Activated CD4-positive, alpha-beta T cell treated with anti-CD3 and anti-CD28 coated beads for 4 hours (primary cell): ENCODE measurements at regions not wholly inside any gene's neighbourhood (a gene's known extent, or its start where the extent isn't known, plus 50 kb on each side); places are given as distances from the start of the nearest gene placed in this dataset.

ENCODE experiments used
- DNase-seq, 2 donors: peaks; one replicate each; pipeline ENCODE4 v3.0.0-alpha.2; 2020

DNA sequence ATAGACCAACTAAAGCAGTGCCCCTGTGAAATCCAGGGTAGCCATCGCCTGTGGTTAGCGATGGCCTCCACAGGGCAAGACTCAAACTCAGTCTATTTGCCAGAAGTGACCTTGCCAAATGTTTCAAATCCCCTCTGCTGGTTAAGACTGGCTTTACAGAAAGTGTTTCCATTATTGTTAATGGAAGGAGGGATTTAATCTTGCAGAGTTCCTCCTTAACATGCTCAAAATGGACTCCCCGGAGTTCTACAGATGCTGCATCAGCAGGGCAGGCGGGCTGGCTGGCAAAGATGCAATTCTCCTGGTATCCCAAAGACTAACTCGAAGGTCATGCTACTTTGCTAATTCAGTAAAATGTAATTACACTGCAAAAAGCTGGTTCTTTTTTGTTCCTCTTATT, 313.0 kb upstream of the SLC7A11 start:
- DNase-seq = no peak

DNA sequence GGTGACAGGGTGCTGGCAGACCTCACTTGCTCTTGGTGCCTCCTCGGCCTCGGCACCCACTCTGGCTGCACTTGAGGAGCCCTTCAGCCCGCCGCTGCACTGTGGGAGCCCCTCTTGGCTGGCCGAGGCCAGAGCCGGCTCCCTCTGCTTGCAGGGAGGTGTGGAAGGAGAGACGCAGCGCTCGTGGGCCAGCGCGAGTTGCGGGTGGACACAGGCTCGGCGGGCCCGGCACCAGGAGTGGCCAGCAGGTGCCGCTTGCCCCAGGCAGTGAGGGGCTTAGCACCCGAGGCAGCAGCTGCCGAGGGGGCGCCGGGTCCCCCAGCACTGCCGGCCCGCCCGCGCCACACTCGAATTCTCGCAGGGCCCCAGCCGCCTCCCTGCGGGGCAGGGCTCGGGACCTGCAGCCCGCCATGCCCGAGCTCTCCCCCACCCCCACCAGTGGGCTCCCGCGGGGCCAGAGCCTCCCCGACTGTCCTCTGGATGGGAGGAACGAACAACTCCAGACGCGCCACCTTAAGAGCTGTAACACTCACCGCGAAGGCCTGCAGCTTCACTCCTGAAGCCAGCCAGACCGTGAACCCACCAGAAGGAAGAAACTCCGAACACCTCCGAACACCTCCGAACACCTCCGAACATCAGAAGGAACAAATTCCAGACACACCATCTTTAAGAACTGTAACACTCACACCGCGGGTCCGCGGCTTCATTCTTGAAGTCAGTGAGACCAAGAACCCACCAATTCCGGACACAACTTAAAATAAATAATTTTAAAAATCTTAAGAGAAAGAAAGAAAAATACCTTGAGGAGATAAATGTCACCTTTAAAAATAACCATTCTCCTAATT, 311.1 kb upstream of the SLC7A11 start:
- no peak for DNase-seq

DNA sequence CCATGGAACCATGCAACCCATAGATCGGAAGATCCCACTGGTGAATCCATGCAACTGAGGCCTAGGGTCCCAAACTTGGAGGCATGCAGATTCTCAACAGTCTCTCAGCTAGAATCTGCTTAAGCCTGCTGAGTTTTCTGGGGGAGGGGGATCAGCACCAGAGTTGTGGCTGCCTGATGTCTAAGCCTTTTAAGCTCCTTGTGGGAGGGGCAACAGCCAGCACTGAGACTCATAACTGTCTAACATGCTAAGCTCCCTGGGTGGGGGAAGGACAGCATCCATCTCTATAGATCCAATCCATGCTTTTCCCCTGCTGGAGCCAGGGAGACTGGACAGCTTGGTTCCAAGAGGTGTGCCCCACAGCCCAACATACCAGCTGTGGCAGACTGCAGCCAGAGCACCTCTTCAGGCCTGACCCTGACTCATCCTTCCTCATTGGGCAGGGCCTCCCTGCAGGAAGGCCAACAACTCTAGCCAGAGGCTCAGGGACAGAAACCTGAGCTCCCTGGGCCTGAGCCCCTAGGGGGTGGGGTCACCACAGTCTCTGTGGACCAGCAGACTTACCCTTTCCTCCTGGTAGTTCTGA, 300.1 kb upstream of the SLC7A11 start:
- no peak for DNase-seq

DNA sequence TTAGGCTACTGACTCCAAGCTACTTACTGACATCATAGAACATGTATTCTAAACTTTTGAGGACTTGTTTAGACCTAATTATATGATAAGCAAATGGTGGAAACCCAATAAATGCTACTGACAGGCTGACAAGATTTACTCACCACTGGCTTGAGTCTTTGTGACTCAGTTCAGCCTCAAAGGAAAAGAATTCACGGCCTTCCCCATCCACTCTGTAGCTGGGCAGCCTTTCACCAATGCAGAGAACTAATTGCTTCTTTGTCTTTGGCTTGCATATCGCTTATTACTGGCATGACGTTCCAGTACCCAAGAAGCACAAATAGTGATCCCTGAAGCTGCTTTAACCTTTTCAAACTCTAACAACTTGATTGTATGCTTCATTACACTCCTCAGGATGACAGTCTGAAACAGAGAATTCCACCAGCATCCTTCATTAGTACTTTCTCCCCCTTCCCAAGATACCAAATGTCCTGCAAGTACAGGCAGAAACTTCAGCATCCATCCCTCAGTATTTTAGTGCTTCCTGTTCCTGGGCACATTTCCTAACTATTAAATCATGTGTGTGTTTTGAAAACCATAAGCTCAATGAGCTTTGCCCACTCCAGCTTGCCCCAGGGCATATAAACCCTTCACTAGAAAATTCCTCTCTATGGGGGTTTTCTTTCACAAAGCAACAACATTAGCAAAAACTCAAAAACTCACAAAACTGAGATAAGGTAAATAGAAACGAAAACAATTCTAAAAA, 298.1 kb upstream of the SLC7A11 start:
- no peak for DNase-seq

DNA sequence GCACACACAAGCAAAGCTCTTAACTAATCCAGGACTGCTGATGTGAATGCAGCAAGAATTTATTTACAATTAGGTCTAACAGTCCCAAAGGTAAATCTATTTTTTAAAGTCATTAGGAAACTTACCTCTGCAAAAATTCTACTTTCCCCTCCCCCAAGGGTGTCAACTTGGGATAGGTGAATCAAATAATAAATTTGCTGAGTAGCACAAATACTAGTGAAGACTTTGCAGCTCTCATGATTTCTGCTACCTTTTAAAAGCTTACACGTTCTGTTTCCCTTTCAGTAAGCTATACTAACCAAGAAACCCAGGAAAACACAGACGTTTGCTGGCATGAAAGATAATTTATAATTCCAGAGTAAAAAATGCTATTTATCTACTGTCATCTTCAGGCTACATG, 296.6 kb upstream of the SLC7A11 start:
- DNase-seq = no peak

DNA sequence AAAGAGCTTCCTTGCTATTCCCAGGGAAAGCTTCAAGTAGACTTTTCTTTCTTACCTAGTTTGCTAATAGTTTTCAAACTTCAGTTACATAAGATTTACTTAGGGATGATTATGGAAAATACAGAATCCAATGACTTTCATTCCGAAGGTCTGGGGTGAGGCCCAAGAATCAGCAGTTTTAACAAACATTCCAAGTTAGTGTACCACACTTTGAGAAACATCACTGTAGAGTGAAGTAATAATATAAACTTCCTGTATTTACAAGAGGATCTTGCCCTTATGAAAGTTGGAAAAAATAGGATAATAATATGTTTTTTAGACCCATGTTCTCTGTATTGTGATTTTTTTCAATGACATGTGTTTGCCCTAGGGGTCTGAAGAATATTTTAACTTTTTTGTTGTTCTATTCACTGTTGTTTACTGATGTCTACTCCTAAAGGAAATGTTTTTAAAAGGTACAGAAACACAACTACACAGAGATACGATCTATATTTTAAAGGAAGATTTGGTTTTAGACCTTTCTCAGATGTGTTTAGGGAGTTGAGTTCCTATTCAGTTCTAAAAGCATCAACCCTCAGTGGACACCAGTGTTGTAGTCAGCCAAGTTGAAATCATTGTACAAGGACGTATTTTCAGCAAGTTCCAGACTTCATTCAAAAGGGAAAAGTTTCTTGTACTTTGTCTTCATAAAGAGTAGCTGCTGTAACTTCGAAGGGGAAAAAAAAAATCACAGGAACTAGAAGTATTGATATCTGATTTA, 295.8 kb upstream of the SLC7A11 start:
- DNase-seq = no peak

DNA sequence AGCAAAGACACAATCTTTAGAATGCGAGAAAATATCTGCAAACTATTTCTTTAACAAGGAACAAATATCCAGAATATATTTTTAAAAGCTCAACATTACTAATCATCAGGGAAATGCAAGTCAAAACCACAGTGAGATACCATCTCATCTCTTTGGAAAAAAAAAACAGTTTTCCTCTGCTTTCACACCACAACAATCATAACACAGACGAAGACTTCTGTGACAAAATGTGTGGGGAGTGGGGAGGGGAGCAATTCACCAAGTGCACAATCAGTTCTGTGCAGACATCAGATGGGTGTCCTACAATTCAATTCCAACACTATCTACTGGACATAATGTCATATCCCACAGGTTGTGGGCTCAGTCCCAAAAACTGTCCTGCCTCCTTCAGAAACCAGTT, 293.2 kb upstream of the SLC7A11 start:
- no peak for DNase-seq

DNA sequence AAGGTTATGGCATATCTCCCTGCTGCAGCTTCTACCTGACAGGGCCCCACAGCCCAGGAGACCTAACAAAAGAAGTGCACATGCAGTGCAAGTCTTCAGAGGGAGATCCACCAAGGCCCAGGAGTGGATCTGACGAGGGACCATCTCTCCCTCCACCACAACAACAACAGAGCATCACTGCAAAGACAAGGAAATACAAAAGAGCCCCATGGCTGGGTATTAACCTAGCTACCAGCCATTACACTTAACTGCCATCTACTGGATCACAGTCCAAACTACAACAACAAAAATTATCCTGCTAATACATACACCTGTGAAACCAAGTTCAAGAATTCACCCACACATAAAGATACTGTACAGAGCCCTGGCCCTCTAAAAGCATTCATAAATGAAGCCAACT, 280.2 kb upstream of the SLC7A11 start:
- DNase-seq = no peak

DNA sequence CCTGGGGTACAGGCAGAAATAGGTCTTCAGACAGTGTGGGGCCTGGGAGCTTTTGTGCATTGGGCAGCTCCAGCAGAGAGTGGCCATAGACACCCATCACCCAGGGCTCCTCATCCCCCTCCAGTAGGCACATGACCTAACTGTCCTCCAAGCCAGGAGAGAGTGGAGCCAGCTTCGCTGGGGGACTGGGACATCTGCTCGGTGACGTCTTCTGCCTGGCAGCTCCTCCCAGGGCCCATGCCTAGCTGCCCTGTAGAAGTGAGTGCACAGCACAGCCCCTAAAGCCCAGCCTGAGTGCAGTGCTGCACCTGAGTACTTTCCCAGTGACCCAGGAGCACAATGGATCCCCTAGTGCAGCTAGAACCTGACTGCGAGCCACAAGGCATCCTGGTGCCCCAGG, 279.7 kb upstream of the SLC7A11 start:
- DNase-seq = no peak

DNA sequence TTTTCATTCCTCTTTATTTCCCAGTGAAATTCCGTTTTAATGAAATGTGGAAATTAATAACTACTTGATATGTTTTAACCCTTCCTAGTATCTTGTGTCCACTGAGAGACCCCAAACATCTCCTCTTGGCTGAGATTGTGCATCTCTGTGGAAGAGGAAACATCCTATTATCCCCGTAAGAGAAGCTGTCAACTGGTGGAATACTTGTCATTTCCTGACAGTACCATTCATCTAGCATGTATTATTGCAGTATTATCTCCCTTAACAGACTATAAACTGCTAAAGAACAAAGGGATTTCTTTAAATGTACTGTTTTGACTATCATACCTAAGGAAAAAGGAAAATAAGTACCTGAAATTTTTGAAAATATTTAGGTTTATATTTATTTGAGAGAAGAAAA, 277.3 kb upstream of the SLC7A11 start:
- DNase-seq = no peak

DNA sequence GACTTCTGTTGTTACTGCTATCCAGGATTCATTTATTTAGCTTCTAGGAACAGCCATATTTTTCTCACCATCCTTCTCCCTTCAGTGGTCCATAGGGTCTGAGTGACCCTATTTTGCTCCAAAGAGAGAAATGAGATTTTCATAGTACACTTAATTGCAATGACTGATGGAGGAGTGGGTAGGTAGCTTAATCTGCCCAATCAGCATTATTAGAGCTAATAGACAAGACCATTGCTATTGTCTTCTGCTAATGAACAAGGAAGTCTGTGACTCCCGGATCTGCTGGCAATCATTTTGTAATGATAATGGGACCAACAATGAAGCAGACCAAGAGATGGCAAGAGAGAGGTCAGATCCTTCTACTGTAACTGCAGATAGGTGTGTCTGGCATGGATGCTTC, 271.4 kb upstream of the SLC7A11 start:
- DNase-seq = no peak

DNA sequence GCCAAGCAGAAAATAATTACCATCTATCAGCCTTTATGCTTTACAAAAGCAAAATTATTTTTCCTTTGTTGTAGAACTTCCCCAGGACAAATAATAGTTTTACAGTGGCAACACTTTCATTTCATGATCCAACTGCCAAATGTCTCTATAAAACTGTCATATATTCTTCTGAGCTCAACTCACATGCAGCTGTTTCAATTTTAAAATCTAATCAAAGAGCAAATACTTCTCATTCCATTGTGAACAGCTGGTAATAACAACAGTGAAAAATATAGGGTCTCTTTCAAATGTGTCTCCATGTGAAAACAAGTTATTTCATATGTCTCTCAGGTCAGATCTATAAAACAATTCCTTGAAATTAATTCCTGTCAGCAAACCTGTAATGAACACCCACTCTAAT, 270.6 kb upstream of the SLC7A11 start:
- DNase-seq = no peak

DNA sequence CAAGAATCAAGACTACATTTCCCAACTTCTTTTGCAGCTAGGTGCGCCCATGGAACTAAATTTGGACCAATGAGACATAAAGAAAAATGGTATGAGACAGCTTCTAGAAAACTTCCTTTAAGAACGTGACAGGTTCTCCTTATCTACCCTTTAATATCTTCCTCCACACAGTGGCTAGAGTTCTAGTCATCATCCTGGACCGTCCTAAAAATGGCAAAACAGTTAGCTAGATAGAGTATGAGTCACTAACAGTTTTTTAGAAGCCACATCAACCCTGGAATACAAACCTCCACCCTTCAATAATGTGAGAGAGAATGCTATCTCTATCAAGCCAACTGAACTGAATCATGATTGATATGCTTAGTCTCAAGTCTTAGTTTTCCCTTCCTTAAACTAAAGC, 267.9 kb upstream of the SLC7A11 start:
- no peak for DNase-seq

DNA sequence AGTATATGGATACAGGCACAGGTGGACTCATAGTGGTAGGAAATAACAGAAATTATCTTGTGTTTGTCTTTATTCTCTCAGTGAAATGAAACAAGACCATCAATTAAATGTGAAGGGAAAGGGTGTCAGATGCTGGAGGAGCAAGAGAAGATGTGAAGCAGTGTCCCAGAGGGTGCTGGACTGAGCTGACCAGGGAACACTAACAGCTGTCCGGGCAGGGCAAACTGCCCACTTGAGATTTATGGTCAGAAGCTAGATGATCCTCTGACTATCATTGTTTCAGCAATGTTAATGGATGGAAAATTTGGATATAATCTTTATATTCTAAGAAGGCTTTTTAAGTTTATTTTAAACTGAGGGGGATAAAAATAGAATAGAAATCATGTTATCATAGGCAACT, 267.2 kb upstream of the SLC7A11 start:
- no peak for DNase-seq

DNA sequence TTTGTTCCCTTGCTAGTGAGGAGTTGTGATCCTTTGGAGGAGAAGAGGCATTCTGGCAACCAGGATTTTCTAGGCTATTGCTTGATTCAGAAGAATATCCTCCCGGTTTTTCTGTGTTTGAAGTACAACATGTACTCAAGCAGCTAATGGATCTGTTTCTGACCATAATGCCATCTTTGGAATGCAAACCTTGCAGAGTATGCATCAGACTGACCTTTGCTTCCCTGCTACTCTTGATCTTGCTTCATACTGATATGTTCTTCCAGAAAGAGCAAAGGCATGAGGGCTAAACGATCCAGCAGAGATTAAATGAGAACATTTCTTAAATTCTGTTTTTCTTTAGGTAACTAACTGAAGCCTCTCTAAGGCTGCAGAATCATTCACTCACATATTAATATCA, 265.4 kb upstream of the SLC7A11 start:
- DNase-seq = no peak

DNA sequence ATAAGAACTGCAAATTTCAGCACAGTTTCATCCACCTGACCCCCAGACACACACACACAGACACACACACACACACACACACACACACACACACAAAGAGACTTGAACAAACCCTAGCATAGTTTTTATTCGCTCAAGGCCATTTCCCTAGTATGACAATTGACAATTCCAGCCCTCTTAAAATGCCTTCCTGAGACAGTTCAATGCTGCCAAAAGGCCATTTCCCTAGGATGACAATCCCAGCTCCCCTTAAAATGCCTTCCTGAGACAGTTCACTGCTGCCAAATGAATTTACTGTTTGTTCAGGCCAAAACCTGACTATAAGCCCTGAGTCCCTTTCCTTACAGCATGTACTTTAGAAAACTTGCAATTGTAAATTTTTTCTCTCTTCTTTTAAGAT, 259.5 kb upstream of the SLC7A11 start:
- no peak for DNase-seq

DNA sequence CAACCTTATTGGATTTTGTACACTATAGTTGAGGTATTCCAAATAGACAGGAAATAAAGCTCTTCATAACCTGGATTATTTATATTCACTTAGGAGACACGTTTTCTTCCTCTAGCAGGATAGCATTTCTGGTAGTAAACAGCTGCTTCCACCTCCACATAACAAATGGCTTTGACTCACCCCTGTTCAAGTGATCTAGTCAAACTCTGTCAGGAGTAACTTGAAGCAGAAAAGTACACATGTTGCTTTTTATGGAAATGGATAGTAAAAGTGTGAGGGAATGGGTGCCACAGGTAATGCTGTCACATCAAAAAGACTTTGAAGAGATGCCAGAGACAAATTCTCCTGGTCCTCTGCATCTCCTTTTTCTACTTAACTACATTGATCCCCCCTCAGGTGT, 258.7 kb upstream of the SLC7A11 start:
- DNase-seq = no peak

DNA sequence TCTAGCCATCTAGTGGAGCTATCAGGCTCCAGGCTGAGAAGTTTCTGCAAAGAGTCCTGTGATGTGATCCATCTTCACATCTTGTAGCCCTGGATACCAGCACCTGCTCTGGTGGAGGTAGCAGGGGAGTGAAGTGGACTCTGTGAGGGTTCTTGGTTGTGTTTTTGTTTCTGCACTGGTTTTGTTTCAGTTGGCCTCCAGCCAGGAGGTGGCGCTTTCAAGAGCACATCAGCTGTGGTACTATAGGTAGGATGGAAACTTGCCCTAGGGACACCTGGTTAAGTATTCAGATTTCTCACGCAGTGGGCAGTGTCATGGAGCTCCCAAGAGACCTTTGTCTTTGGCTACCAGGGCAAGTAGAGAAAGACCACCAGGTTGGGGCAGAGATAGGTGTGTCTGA, 257.5 kb upstream of the SLC7A11 start:
- DNase-seq = no peak

DNA sequence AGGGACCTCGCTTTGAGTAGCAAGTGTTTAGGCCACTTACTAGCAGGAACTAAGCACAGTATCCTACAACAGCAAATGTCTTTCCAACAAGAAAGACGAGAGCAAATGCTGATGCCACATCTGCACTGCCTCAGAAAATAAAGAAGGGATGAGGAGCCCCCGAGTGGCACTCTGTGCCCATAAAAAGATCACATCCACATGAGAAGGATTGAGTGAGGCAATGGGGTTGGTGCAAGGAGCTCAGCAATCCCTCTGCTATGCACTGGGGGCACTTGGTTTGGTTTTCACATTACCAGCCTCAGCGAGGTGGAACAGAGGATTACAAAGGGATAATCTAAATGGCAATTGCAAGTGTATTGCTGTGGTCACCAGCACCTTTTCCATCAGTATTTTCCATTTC, 252.8 kb upstream of the SLC7A11 start:
- no peak for DNase-seq

DNA sequence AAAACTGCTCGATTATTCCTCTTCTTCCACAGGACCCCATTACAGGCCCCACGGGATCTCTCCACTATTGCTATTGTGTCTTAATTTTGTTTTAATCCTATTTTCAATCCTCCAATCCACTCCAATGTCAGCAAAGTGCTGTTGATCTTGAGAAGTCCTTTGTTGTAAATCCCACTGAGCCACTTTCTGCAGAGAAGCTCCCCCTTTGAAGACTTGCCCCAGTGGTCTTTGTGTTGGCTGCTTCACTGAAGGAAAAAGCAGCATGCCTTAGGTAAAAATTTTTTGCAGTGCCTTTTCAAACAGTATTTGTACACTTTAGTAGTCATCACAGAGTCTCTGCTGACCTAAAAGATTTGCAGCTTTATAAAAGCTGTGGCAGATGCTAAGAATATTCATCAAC, 252.0 kb upstream of the SLC7A11 start:
- DNase-seq = no peak

DNA sequence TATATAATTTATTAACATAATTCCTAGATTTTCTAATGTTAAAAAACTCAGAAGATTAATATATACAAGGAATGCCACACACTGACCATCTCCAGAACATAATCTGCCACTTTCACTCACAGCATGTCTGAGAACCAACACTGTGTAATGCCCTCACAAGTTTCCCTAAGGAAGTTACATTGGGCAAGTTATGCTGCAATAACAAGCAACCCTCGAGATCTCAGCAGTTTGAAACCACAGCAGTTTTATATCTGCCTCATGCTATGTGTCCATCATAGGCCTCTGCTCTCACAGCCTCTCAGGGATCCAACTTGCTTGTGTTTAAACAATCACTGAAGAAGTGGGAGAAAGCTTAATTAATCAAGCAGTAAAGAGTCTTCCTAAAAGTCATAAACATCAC, 250.0 kb upstream of the SLC7A11 start:
- DNase-seq = no peak

DNA sequence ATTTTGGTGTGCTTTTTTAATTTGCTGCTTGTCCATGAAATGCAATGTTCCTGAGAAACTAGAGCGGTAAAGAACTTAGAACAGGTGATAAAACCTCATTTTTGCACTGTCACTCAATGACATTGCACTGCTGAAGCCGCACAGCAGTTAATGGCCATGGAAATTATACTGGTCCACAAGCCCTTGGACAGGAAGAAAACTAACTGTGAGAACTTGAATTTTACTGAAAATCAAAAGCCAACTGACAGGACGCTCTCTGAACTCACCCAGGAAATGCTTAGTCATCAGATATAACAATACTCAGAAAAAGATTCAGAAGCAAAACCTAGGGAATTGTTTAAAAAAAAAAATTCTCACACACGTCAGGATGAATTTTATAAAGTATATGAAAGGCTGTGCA, 246.4 kb upstream of the SLC7A11 start:
- DNase-seq = no peak

DNA sequence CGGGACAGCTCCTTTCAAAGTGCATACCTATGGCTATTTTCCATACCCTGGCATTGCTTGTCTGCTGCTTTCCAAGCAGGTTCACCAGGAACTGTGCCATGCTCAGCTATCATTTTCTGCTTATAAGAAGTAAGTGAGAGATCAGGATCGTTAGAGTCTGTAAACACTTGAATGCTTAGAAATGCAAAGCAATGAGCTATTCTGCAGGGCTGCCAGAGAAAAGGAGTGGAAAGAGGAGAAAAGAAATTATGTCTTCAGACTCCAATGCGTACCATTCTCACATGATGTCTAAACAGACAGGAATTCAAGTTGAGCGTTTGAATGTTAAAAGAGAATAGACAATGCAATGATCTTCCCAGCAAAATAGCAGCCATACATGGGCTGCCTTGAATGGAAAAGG, 245.5 kb upstream of the SLC7A11 start:
- DNase-seq = no peak

DNA sequence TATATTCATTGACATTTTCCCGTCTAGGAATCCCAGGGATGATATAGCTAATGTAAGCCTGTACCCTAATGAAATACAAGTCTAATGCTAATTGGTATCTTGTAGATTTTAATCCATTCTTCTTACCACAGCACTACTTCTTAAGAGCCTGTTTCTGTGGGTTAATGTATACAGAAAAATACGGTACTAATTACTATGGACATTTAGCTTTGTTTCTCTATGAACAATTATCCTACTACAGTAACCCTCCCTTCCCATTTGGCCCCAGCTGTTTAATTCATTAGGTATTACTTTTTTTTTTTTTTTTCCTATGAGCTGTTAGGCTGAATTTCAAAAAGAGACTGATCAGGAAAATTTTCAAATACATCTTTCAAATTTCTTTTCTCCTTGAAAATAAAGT, 245.1 kb upstream of the SLC7A11 start:
- DNase-seq = no peak
